B cell (primary cell): ENCODE measurements at regions not wholly inside any gene's neighbourhood (a gene's known extent, or its start where the extent isn't known, plus 50 kb on each side); places are given as distances from the start of the nearest gene placed in this dataset.
"Not testable (repeated sequence)": the region's sequence is repeated elsewhere in the genome, so short reads cannot be mapped to it uniquely, and the experiment has no call there.

ENCODE experiments used
- ATAC-seq: fragments of 200-7000 bp; cut with Tn5 transposase; one replicate; pipeline ENCODE4 v1.10.0; 2021; ENCODE audit warnings: low read depth, mild to moderate bottlenecking, moderate number of reproducible peaks, moderate library complexity
- CTCF ChIA-PET: fragments of 350-600 bp; sonication (Branson Sonifier 250); formaldehyde crosslinking; loops from one replicate; lab custom pipeline; 2021; ENCODE audit warnings: antibody characterized with exemption, inconsistent platforms; lab: Charles Lee
- POLR2A ChIA-PET: fragments of 350-600 bp; sonication (Branson Sonifier 250); formaldehyde crosslinking; loops from one replicate; lab custom pipeline; 2021; ENCODE audit warnings: antibody characterized with exemption; lab: Charles Lee
- DNase-seq: peaks from one replicate; pipeline ENCODE4 v3.0.0; 2013
- H2AFZ ChIP-seq: 2 replicates; pipeline ENCODE4 v1.6.1; 2012; ENCODE audit warnings: mild to moderate bottlenecking, low read depth, low read length; ENCODE audit not compliant: insufficient read depth, poor library complexity, severe bottlenecking
- H3K27ac ChIP-seq, 2 donors: 1 replicate in 1 of 2; 2 replicates in 1 of 2; pipeline ENCODE4 v1.5.1; 2012 to 2013; ENCODE audit warnings: low read length in 2 of 2, mild to moderate bottlenecking in 2 of 2, moderate library complexity in 1 of 2
- H3K27me3 ChIP-seq, 4 experiments: fragments of 200-600 bp in 1 of 4; sonication (generic) in 1 of 4; replicated peaks in 1 of 4; 1 replicate in 2 of 4; 2 replicates in 2 of 4; pipeline versions ENCODE4 v1.6.1 to v1.7.0; 2013 to 2016; ENCODE audit warnings: low read length in 3 of 4, mild to moderate bottlenecking in 2 of 4, mixed read lengths in 1 of 4, moderate library complexity in 1 of 4; ENCODE audit not compliant: insufficient read depth in 4 of 4, control insufficient read depth in 3 of 4; ENCODE audit errors: control extremely low read depth in 1 of 4
- H3K36me3 ChIP-seq, 2 experiments: replicated peaks in 1 of 2; 1 replicate in 1 of 2; 2 replicates in 1 of 2; pipeline versions ENCODE4 v1.6.1 to v1.7.1; 2013; ENCODE audit warnings: low read length in 1 of 2; ENCODE audit not compliant: insufficient read depth in 2 of 2, control insufficient read depth in 1 of 2; ENCODE audit errors: control extremely low read depth in 1 of 2, extremely low read depth in 1 of 2
- H3K4me1 ChIP-seq, 2 donors: fragments of 200-600 bp in 1 of 2; sonication (generic) in 1 of 2; 1 replicate in 1 of 2; 2 replicates in 1 of 2; pipeline versions ENCODE4 v1.5.1 to v1.6.1; 2013 to 2017; ENCODE audit warnings: low read length in 2 of 2; ENCODE audit not compliant: control insufficient read depth in 2 of 2, insufficient read depth in 2 of 2
- H3K4me2 ChIP-seq: replicated peaks from 2 replicates; pipeline ENCODE3; 2012; ENCODE audit warnings: mild to moderate bottlenecking, low read depth, low read length; ENCODE audit not compliant: poor library complexity, severe bottlenecking
- H3K4me3 ChIP-seq, 5 experiments: fragments of 200-600 bp in 1 of 5; sonication (generic) in 1 of 5; 1 replicate in 3 of 5; 2 replicates in 2 of 5; pipeline versions ENCODE4 v1.5.1 to v1.7.0; 2011 to 2016; ENCODE audit warnings: low read length in 4 of 5, mild to moderate bottlenecking in 4 of 5, low read depth in 2 of 5, control low read depth in 1 of 5, moderate library complexity in 1 of 5; ENCODE audit not compliant: insufficient read depth in 1 of 5; ENCODE audit errors: control extremely low read depth in 1 of 5, extremely low read depth in 1 of 5
- H3K79me2 ChIP-seq: fragments of 200-600 bp; sonication (generic); one replicate; pipeline ENCODE4 v1.6.0; 2016; ENCODE audit warnings: low read length; ENCODE audit not compliant: control insufficient read depth, insufficient read depth
- H3K9ac ChIP-seq: fragments of 200-600 bp; sonication (generic); 2 replicates; pipeline ENCODE4 v1.6.1; 2017; ENCODE audit warnings: mild to moderate bottlenecking, low read length, moderate library complexity
- H3K9me3 ChIP-seq, 3 donors: one replicate each; pipeline versions ENCODE4 v1.6.1 to v1.7.1; 2013; ENCODE audit warnings: low read length in 2 of 3; ENCODE audit not compliant: control insufficient read depth in 2 of 3, insufficient read depth in 1 of 3; ENCODE audit errors: control extremely low read depth in 1 of 3
- H4K20me1 ChIP-seq: 2 replicates; pipeline ENCODE4 v1.6.0; 2012; ENCODE audit warnings: mild to moderate bottlenecking, low read length; ENCODE audit not compliant: insufficient read depth, control insufficient read depth, poor library complexity, severe bottlenecking
- H3K27ac Mint-ChIP-seq: one replicate; pipeline ENCODE4 v1.8.0; 2021; ENCODE audit warnings: mixed read lengths
- H3K27me3 Mint-ChIP-seq: one replicate; pipeline ENCODE4 v1.8.0; 2021; ENCODE audit warnings: mixed read lengths
- H3K4me1 Mint-ChIP-seq: one replicate; pipeline ENCODE4 v1.8.0; 2021; ENCODE audit warnings: mixed read lengths
- H3K4me3 Mint-ChIP-seq: one replicate; pipeline ENCODE4 v1.8.0; 2021; ENCODE audit warnings: mixed read lengths
- H3K9me3 Mint-ChIP-seq: one replicate; pipeline ENCODE4 v1.8.0; 2022; ENCODE audit warnings: mixed read lengths; ENCODE audit not compliant: insufficient read depth
- CTCF ChIP-seq: fragments of 200-600 bp; IDR thresholded peaks from one replicate; pipeline ENCODE4 v1.8.0; 2022; ENCODE audit warnings: antibody characterized with exemption, mild to moderate bottlenecking
- EZH2 ChIP-seq: IDR thresholded peaks from 2 replicates; pipeline ENCODE4 v1.6.1; 2012; ENCODE audit warnings: borderline replicate concordance, low read depth, mild to moderate bottlenecking, moderate library complexity, low read length; ENCODE audit not compliant: insufficient read depth, poor library complexity, severe bottlenecking
- WGBS: methylation state at CpG from one replicate; pipeline ENCODE4 v1.1.5; 2013; ENCODE audit warnings: missing lambda C conversion rate; ENCODE audit not compliant: insufficient coverage; 5-methylcytosine and 5-hydroxymethylcytosine counted together
- intact Hi-C: fragments of 100-400 bp; cut with micrococcal nuclease; formaldehyde crosslinking; loops from one replicate; pipeline ENCODE4 v1.10.0; 2022

DNA sequence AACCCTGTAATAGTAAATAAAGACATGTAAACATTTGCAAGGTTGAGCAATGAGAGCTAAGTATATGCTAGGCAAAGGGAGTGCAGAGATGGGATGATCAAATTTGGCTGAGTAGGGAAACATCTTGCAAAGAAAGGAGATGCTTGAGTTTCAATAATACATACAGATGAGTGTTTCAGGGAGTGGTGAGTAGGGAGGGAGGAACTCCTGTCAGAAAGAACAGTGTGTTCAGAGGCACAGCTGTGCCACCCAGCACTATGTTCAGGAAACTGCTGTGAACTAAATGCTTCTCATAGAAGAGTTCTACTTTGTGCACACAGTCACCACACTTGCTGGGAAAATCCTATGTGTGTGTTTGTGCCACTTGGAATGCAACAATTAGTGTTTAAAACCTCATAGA lies 1077.1 kb downstream of the UQCRFS1 start:
- no peaks in the 10 kb centered on the region for H3K79me2 ChIP-seq
- Mint-ChIP-seq H3K27me3 (no peaks in the 10 kb centered on the region), H3K4me1 (no peaks in the 10 kb centered on the region), H3K9me3 (peaks cover 8% of the 10 kb centered on the region), H3K4me3 (no peak overlapping the region), H3K27ac (no peak overlapping the region)
- no peaks in the 10 kb centered on the region for H4K20me1 ChIP-seq
- H3K9me3 ChIP-seq: peaks cover 0 to 15% (median 3%) of the 10 kb centered on the region in 3 donors
- no peaks in the 10 kb centered on the region for H3K27me3 ChIP-seq
- CTCF ChIA-PET: no interaction called here
- H3K36me3 ChIP-seq: no peaks in the 10 kb centered on the region
- no peak for TF ChIP-seq EZH2
- no peak for TF ChIP-seq CTCF
- H3K4me2 ChIP-seq: no peak overlapping the region
- H3K9ac ChIP-seq: no peak overlapping the region
- no peak overlapping the region for H3K4me3 ChIP-seq
- ATAC-seq (no peak), DNase-seq (no peak)
- POLR2A ChIA-PET: no interaction called here
- H2AFZ ChIP-seq: no peak overlapping the region
- no peaks in the 10 kb centered on the region for H3K4me1 ChIP-seq
- no peak overlapping the region for H3K27ac ChIP-seq
- intact Hi-C loops: no loop called here

DNA sequence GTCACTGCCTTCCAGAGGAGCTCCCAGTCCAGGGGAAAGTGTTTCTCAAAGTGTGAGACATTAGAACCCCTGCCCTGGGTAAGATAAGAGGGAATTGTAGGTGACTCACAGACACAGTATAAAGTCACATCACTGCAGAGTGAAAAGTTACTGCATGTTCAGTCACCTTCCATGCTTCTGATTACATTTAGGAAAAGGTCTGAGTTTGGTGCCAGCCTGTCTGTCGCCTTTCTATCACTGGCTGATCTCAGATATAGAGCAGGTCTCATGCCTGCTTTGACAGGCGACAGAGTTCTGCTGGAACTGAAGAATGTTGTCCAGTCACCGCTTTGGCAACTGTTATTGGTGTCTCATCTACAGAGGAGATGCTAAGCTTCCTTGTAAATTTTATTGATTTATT lies 1078.6 kb downstream of the UQCRFS1 start:
- Histone ChIP-seq H2AFZ (no peak overlapping the region), H3K27me3 (no peaks in the 10 kb centered on the region), H3K36me3 (no peaks in the 10 kb centered on the region), H3K4me2 (no peak overlapping the region), H3K79me2 (no peaks in the 10 kb centered on the region), H3K27ac (no peak overlapping the region), H3K4me3 (no peak overlapping the region), H3K9ac (no peak overlapping the region), H4K20me1 (no peaks in the 10 kb centered on the region), H3K9me3 (peaks cover 0 to 14% (median 3%) of the 10 kb centered on the region in 3 donors), H3K4me1 (no peaks in the 10 kb centered on the region)
- no peak for TF ChIP-seq EZH2
- no peak for TF ChIP-seq CTCF
- ATAC-seq (no peak), DNase-seq (no peak)
- no peak overlapping the region for H3K4me3 Mint-ChIP-seq
- no peak overlapping the region for H3K27ac Mint-ChIP-seq
- CTCF ChIA-PET: no interaction called here
- intact Hi-C loops: no loop called here
- peaks cover 5% of the 10 kb centered on the region for H3K9me3 Mint-ChIP-seq
- H3K27me3 Mint-ChIP-seq: no peaks in the 10 kb centered on the region
- POLR2A ChIA-PET: no interaction called here
- 95% methylated on average over 3 of the region's 3 CpGs for WGBS
- no peaks in the 10 kb centered on the region for H3K4me1 Mint-ChIP-seq

GRCh38 chr19:28130881-28131280 lies 1082.1 kb downstream of the UQCRFS1 start:
- H3K36me3 ChIP-seq, H3K9me3 ChIP-seq, H3K27ac ChIP-seq, H3K4me3 ChIP-seq, intact Hi-C loops, H3K4me1 Mint-ChIP-seq, H4K20me1 ChIP-seq, H3K4me1 ChIP-seq, H2AFZ ChIP-seq, H3K27me3 Mint-ChIP-seq, POLR2A ChIA-PET, H3K27me3 ChIP-seq, DNase-seq, H3K9me3 Mint-ChIP-seq, H3K9ac ChIP-seq, H3K4me3 Mint-ChIP-seq, H3K79me2 ChIP-seq, CTCF ChIA-PET, H3K27ac Mint-ChIP-seq, ATAC-seq, H3K4me2 ChIP-seq: not testable (repeated sequence)
- 65% methylated on average over 3 of the region's 8 CpGs for WGBS
